ENCODE measurements at regions not wholly inside any gene's neighbourhood (a gene's known extent, or its start where the extent isn't known, plus 50 kb on each side); places are given as distances from the start of the nearest gene placed in this dataset.

DNA sequence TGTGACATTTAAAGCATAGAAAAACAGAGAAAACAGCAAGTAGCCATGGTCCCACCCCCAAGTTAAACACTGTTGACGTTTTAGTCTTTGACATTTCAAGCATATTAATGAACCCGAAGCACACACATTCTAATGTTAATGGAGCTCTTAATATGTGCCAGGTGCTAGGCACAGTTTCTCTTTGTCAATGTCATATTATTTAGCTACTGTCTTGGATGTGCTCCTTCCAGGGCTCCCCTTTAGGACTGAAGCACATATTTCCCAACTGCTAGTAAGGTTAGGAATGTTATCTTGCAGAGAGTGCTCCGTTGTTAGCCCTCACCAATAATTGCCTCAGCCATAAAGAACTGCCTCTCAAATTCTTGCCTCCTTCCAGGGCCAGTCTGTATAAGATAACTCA, 716.6 kb upstream of the TENM4 start:
- DNase-seq (ENCODE audit: low spot score) = no peak

DNA sequence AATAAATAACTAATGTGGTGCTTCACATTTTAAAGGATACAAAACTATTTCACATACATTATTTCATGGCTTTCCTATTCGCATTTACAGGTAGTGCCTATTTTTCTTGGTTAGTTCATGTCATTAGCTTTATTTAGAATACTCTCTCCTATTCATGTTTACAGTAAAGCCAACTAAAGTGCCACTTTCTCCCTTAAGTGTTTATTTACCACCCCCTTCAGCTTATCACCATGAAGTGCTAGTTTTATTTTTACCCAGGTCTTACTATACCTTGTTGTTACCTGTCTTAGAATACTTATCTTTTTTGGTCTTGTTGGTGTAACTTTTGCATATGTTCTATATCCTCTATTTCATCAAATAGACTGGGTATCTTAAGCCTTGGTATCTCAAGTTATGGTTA, 715.2 kb upstream of the TENM4 start:
- DNase-seq (ENCODE audit: low spot score) = no peak

DNA sequence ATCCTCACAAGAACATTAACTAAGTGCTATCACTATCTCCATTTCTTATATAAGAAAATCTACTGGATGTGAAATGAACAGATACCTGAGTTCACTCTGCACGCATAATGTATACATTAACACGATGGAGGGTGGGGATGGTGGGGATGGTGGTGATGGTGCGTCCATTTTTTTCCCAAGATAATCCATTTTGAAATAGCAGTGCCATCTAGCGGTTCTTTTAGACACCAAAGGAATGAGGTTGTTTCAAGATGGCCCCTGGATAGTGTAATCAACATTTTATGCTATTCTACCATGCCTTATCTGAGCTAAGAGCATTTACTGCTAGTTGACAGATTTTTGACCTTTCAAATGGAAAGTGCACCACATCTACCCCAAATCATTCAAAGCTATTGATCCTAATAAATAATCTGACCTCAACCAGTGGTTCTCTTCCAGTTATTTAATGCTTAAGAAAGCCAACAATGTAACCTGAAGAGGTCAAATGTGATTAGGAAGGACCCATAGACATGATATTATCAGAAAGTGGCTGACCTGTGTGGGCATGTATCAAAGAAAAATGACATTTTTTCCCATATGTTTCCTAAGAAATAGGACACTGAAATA, 714.7 kb upstream of the TENM4 start:
- DNase-seq (ENCODE audit: low spot score) = peak; percentile 50

DNA sequence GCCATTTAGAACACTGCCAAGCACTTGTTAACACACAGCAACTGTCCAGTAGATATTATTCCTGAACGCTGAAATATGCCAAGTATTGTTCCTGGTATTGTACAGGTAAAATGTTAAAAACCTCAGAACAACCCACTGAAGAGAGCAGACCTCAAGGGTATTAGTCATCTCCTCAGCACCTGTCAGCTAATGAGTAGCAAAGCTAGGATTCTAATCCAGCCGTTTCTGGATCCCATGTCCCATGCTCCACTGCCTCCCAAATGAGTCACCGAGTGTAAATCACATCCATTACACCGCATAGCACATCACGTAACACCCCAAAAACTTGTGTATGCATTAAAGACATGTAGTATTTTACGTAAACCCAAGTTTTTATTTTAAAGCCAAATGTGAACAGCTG, 705.4 kb upstream of the TENM4 start:
- DNase-seq (ENCODE audit: low spot score) = peak; percentile 96

DNA sequence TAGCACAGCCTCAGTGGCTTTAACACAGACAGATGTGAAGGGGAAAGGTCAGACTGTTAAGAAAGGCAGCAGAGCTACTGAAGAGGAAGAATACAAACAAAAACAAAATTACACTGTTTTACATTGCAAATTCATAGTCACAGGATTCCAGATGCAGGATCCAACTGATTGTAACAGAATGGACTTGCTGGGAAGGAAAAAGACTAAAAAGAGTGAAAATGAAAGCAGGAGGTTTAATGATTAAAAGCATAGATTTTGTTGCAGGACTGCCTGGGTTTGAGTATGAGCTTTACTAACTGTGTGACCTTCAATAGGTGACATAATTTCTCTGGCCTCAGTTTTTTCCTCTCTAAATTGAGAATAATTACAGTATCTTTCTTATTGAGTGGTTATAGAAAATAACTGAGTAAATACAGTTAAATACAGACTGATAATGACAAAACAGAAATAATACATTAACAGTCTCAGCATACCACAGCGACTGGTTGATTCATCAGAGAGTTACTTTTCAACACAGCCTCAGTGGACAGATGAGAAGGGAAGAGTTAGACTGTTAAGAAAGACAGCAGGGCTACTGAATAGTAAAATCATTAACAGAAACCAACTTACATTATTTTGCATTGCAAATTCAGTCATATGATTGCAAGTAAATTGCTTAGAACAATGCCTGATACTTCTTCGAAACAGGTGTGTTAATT, 704.2 kb upstream of the TENM4 start:
- peak; percentile 84 for DNase-seq (ENCODE audit: low spot score)

DNA sequence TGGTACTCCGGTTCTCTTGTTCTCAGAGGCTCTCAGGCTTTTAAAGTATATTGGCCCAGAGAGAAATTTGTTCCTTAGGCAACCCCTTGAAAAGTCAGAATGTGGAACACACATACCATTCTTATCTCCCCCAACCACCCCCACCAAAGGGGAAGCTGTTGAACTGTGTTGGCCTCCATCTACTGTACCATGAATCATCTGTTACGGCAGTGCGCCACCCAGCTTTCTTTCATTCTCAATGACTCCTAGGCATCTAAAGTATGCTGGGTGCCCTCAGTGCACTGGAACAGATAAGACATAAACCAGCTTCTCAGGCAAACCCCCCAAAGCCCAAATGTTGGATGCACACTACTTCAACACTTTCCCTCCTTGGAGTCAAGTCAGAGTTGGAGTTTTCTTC, 696.2 kb upstream of the TENM4 start:
- DNase-seq (ENCODE audit: low spot score) = peak; percentile 82

DNA sequence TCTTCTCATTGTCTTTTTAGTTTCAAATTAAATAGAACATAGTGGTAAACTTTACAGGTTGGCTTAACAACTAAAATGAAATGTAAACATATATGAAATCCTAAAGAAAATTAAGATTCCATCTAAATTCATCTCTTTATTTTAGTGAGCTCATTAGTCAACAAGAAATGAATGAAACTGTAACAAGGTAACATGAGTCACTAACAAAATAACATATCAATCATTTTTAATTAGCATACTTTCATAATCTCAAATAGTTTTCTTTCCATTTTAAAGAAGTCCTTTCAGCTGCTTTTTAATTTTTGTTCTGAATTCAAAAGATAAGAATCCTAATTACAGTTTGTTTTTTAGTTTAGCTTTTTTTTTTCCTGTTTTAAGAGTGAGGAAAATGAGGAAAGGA, 688.6 kb upstream of the TENM4 start:
- no peak for DNase-seq (ENCODE audit: low spot score)

DNA sequence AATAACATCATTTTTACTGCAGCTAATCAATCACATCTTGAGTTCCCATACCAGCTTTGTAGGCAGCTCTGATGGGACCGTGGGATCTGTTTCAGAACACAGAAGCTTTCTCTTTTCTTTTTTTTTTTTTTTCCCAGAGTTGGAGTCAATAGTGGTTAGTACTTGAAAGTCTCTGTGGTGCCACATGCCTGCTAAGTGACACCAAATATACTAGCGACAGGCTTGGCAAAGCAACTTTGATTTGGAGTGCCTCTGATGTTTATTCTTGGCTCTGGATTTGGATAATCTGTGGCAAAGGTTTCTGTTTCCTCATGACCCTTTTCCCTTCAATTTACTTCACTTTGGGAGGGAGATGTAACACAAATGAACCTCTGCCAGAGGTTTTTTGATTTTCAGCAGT, 681.4 kb upstream of the TENM4 start:
- DNase-seq (ENCODE audit: low spot score) = no peak

DNA sequence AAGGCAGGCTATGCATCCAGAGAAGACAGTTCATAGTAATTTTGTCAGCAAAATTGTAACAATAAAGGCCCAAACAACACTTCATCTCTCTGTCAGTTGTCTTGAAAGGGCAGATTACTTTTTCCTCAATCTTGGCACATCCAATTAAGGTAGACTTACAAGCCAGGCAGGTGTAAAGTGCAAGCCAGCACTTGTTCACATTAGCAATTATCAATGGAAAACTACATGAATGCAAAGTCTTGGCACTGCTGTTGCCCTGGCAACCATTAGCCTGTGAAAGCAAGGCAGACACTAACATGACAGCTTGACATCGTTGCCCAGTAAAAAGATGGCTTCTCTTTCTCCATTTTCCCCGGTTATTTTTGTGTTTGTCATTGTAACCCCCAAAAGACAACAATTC, 677.2 kb upstream of the TENM4 start:
- DNase-seq (ENCODE audit: low spot score) = no peak

DNA sequence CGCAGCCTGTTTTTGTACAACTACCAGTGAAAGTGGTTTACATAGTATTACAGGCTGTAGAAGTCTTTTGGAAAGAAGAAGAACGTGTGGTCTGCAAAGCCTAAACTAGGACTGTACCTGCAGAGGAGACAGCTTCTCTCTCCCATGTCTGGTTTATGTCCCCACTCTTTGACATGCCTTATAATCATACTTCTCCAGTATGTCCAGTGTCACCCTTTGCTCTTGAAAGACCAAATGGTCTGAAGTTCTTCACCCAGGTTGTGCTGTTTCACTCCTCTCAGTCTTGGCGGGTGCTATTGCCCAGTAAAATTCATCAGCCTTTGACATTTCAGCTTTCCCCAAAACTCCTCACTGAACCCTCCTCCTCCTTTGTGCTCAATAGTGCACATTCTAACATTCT, 676.0 kb upstream of the TENM4 start:
- no peak for DNase-seq (ENCODE audit: low spot score)

DNA sequence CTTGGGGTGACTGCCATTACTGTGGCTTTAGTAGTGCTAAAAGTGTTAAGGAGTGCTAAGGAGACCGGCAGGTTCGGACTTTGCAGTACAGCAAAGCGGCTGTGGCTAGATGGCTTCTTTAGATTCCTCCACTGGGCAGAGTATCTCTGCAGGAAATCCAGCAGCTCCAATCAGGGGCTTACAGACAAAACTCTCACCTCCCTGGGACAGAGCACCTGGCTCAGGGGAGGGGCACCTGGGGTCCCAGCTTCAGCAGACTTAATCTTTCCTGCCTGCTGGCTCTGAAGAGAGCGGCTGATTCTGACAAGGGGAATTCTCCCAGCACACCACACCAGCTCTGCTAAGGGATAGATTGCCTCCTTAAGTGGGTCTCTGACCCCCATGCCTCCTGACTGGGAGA, 668.8 kb upstream of the TENM4 start:
- no peak for DNase-seq (ENCODE audit: low spot score)

DNA sequence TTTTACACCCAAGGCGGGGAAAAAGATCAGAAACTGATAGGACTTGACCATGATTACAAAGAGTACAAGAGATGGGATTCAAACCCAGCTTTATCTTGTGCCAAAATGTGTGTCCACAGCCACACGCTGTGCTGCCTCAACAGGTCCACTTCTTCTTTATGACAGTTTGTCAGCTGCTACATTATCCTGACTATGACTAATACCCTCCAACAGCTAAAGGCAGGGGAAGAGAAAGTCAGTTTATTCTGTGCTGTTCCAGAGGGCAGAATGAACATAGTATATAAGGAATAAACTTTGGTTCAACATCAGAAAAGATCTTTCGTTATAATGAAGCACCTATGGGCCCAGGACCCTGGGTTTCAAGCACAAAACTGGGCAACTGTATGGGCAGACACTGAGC, 668.2 kb upstream of the TENM4 start:
- peak; percentile 52 for DNase-seq (ENCODE audit: low spot score)

DNA sequence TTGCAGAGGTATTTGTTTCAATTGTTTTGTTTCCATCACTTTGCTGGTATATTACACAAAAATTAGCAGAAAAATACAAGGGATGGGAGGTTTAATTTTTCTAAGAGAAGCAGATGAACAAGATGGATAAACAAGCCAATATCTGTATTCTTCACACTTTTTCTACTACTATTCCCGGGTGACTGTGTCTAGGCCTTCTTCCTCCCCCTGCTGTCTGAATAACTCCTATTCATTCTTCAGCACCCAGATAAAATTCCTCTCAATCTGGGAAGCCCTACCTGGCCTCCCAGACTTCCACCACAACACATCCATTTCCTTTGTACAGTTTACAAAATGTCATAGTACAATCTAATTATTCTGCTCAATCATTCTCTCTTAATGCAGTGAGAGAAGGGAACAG, 666.6 kb upstream of the TENM4 start:
- peak; percentile 44 for DNase-seq (ENCODE audit: low spot score)

DNA sequence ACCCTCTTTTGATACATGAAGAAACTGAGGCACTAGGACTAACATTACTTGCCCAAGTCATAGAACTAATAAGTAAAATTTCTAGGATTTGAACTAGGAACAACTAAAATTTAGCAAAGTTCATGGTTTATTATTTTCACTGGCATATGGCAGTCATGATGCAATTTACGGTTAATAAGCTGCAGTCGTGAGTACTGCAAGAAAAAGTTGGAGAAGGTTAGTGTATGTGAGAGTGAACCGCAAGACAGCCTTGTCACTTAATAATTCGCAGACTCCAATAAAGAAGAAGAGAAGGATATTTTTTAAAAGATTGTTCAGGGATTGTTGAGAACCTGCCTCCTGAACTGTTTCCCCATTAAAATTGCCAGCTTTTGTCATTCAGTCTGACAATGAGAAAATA, 663.4 kb upstream of the TENM4 start:
- no peak for DNase-seq (ENCODE audit: low spot score)

DNA sequence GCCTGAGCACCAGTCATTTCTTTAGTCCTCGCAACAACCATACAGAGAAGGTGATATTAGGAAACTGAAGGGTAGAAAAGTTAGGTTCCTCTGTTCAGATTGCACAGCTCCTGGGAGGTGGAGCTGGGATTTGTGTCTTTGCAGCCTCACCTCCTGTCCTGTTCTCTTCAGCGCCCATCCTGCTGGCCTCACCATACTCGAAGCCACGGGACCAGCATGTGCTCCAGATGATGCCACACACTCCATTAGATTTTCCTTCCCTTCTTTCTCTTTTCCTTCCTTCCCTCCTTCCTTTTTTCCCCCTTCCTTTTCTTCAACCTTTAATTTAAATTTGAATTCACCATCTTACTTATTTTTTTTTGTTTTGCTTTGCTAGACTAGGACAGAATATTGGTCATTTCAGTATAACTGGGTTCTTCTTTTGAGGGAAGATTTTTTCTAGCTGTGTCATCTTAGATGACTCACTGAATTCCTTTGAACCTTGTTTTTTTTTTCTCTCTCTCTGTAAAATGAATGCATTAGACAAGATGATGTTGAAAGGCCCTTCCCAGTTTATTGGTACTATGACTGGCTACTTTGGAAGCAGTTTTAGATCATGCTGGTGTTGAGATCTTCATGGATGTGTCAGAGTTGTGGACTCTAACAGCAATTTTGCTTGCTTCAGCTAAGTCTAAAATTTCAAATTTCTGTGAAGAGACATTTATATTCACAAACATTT, 662.5 kb upstream of the TENM4 start:
- DNase-seq (ENCODE audit: low spot score) = peak; percentile 95

DNA sequence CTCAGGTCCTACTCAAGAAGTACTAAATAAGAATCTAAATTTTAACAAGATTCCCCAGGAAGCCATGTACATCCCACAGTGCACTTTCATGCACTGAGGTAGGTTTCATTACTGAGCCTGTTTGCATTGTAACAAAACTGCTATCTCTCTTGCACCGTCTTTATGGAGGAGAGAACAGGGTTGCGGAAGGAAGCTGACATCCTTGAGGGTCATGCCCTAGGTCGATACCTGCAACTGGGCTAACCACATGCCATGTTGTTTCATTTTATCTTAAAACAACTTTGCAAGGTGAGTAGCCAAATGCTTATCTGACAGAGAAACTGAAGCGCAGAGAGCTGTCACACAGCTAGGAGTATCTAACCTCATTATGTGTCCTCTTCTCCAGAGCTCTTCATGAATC, 656.3 kb upstream of the TENM4 start:
- DNase-seq (ENCODE audit: low spot score) = no peak

DNA sequence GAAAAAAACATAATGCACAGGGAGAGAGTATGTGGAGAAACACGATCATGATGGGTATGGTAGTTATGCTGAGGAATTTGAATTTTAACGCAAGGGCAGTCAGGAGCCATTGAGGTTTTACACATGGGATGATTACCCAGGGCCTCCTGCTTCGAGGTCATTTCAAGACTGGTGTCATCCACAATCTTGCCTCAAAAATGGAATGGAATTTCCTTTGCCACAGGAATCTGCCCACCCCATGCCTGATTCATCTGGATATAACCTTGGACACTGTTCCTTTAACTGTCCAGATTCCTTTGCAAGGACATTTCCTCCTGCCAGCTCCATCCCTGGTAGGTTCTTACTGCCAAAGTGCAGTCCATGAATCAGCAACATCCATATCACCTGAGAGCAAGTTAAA, 655.9 kb upstream of the TENM4 start:
- DNase-seq (ENCODE audit: low spot score) = peak; percentile 98

DNA sequence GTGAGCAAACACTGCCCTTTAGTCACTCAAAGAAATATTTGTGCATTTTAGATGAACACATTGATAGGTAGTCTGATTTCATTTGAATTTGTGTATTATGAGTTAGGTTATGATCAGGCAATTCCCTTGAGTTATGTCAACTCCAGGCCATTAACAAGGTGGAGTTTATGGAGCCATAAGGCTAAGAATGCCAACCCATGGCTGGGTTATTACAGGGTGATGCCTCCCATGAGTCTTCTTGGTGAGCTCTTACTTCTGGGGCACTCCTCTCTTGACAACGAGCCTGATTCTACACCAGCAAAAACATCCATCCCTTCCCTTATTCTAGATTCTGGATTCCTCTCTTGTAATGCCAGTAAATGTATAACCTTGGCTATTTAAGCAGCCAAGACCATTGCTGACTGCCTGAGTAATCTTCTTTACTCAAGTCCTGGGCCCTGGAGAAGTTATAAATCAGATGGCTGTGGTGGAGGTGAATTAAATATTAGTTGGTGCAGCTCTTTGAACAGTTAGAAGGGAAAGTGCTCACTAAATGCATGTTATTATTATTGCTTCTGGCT, 645.7 kb upstream of the TENM4 start:
- peak; percentile 68 for DNase-seq (ENCODE audit: low spot score)

DNA sequence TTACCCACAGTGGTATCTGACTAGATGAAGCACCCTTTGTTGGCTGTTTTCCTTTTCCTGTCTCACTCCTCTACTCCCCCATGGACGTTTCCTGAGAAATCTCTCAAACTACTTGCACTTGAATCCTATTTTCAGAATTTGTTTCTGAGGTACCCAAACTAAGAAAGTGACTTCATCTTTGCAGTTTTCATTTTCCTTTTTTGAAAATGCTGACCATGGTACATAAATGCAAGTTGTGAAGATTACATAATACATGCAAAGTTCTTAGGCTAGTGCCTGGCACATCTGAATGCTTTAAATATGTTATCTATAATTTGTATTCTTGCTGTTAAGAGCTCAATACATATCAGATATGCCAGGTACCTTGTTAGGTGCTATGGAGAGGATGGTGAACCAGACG, 644.7 kb upstream of the TENM4 start:
- no peak for DNase-seq (ENCODE audit: low spot score)

DNA sequence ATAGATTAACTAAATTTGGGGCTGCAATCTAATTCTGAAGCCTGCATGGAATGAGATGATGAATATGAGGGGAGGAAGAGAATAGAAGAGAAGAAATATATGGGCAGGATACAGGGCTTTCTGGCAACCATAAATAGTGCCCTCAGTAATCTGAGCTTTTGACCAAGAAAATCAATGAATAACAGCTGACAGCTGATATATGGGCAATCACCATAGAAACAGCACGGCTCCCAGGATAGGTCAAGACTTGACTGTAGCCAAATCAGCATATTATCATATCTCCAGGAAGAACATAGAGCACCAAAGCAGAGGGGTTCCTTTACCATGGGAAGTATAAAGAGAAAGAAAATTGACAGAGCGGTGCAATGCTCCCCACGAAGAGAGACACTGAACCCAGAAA, 643.8 kb upstream of the TENM4 start:
- peak; percentile 67 for DNase-seq (ENCODE audit: low spot score)

DNA sequence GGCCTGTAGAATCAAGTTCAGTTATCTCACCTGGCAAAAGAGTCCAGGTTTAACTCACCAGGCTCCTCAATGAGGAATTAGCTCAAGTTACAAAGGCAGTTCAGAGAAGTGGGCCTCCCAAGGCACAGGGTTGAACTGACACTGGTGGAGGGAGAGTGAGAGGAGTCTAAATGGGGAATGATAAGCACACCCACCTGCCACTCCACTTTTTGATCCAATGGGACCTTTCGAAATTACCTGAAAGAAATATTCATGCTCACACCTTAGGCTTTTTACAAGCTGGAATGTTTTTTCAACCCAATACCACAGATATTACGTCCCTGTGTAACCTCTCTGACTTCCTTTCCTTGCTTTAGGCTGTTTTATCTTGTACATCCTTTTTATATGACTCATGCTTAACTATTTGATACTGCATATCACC, 642.7 kb upstream of the TENM4 start:
- DNase-seq (ENCODE audit: low spot score) = peak; percentile 79

DNA sequence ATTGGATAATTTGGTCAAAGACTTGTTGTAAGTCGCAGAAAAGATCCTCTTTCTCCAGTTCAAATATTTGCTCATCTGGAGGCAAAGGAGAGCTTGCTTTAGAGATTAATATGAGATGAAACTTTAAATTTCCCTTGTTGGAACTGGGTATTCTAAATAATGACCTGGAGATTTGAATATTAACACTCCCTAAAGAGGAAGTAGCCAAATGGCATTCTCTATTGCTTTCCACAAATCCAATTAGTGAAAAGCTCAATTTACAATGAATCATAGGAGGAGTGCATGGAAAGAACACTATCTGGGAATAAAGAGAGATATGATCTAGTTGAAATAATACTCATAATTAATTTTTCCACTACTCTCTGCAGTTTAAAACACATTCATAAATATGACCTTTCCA, 641.6 kb upstream of the TENM4 start:
- DNase-seq (ENCODE audit: low spot score) = no peak

DNA sequence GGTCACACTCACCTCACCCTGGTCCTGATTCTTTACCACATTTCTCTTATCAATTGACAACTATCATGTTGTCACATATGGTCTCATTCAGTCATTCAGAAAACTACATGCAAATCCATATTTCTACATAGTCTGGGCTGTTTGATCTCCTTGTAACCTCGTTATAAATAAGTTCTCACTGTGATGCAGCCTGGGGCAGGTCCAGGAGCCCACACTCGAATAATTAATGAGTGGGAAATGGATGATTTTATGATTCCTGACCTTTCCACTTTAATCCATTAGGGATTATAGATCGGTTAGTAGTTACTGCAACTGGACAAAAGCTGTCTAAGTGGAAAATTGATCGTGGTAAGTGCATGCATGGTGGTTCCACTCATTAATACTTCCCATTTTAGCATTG, 636.3 kb upstream of the TENM4 start:
- no peak for DNase-seq (ENCODE audit: low spot score)

All from kidney tubule cell (primary cell).